NCI-H446 (cell line): ENCODE measurements at regions not wholly inside any gene's neighbourhood (a gene's known extent, or its start where the extent isn't known, plus 50 kb on each side); places are given as distances from the start of the nearest gene placed in this dataset.
"Not testable (repeated sequence)": the region's sequence is repeated elsewhere in the genome, so short reads cannot be mapped to it uniquely, and the experiment has no call there.

Experiments used
- DNase-seq, 2 experiments: peaks; one replicate each; lab custom pipeline; 2025; lab: John Stamatoyannopoulos, UW

- not testable (repeated sequence) for DNase-seq
Observed at GRCh38 chr15:29505535-29505934, 235.9 kb upstream of the NSMCE3 start.

GRCh38 chr15:29490747-29491471, 221.3 kb upstream of the NSMCE3 start:
- no peak for DNase-seq

GRCh38 chr15:29480949-29481348, 211.3 kb upstream of the NSMCE3 start:
- no peak for DNase-seq

GRCh38 chr15:29480278-29480677, 210.7 kb upstream of the NSMCE3 start:
- no peak for DNase-seq

GRCh38 chr15:29477256-29477655, 207.6 kb upstream of the NSMCE3 start:
- no peak for DNase-seq

DNA sequence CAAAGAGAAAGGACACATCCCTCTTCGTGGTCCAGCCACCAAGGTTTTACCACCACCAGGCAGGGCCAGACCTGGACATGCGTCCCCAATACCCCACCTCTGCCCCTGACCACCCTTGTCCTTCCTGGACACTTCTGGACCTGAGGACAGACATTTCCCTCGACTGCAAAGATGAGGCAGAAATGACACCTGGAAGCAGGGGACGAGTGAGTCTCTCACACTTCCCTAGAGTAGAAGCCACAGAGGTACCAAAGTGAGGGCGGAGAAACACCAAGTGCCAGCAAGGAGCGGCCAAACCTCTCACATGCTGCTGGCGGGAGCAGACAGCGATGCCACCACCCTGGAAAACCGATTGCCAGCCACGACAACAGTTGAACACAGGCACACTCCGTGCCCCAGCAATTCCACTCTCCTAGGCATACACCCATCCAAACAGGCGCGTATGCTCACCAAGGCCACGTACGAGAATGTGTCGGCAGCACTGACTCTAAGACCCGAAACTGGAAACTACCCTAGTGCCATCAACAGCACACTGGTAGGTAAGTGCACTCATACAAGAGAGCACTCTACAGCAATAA, 207.0 kb upstream of the NSMCE3 start:
- no peak for DNase-seq

- no peak for DNase-seq
Observed at GRCh38 chr15:29475096-29475495, 205.5 kb upstream of the NSMCE3 start.

- no peak for DNase-seq
Observed at GRCh38 chr15:29473621-29474105, 204.0 kb upstream of the NSMCE3 start.

GRCh38 chr15:29472901-29473445, 203.4 kb upstream of the NSMCE3 start:
- no peak for DNase-seq

- DNase-seq = no peak
Observed at GRCh38 chr15:29471757-29472156, 202.1 kb upstream of the NSMCE3 start.

DNA sequence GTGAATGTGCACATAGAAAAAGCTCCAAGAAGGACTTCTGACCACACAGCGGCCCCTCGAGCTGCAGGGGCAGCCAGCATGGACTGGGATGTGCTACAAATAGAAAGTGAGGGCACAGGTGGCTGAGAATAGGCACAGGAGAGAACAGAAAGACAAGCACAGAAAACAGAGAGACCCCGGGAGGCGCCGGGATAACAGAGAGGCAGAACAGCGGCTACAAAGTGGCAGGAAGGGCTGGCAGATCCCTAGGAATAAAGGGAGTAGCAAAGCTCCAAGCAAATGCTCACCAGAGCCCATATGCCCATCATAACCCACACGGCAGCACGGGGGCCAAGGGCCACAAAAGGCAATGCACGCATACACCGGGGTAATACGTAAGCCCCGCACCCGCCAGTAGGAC, 201.7 kb upstream of the NSMCE3 start:
- no peak for DNase-seq

DNA sequence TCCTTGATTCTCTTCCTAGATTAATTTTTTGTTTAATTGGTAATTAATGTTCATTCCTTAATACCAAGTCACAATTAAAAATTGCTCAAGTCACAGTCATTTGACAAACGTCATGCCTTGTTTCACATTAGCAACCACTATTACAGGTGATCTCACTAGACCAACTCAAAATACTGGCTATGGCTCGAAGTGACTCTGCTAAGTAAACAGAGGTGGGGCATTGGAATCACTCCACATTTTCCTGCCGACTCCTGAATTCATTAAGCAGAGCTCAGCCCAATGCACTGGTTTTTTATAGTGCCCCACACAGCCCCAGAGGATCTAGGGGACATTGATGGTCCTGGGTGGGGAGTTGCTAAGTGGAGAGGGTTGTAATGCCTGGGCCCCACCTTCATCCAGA, 201.2 kb upstream of the NSMCE3 start:
- DNase-seq = no peak

DNA sequence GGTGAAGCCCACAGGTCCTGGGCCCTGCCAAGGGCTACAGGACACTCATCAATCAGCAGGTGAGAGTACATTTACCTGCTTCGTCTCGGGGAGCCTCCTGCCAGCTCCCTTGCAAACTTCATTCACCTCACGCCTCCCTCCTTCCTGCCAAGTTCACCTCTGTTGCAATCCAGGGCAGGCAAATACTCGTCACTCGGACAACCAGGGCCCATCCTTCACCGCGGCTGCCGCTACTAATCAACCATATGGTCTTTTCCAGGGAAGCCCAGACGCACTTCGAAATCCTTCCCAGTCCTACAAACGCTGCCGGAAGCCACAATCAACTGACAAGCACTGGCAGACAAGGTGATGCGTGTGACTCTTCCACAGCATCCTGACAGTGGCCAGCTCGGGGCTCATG, 200.7 kb upstream of the NSMCE3 start:
- no peak for DNase-seq

DNA sequence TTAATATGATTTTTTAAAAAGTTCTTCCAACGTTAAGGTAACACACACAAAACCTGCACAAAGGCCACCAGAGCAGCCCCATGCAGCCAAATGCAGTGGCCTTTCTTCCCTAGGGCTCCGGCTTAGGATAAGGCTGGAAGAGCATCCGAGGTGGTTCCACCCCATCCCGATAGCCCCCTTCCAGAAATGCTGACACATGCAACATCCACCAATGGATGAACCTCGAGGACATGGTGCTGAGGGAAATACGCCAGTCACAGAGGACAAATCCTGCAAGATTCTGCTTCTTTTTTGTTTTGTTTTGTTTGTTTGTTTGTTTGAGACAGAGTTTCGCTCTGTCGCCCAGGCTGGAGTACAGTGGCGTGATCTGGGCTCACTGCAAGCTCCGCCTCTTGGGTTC, 199.3 kb upstream of the NSMCE3 start:
- DNase-seq = no peak

- DNase-seq = no peak
Observed at GRCh38 chr15:29467091-29467490, 197.5 kb upstream of the NSMCE3 start.

DNA sequence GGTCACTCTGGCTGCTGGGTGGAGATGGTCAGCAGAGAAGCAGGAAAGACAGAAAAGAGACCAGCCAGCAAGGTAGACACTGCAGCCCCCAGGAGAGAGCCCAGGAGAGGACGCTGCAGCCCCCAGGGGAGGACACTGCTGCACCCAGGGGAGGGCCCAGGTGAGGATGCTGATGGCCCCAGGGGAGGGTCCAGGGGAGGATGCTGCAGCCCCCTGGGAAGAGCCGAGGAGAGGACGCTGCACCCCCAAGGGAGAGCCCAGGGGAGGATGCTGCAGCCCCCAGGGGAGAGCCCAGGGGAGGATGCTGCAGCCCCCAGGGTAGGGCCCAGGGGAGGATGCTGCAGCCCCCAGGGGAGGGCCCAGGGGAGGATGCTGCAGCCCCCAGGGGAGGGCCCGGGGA, 196.7 kb upstream of the NSMCE3 start:
- no peak for DNase-seq

GRCh38 chr15:29465816-29466215, 196.2 kb upstream of the NSMCE3 start:
- no peak for DNase-seq

- DNase-seq = no peak
Observed at GRCh38 chr15:29465196-29465595, 195.6 kb upstream of the NSMCE3 start.

DNA sequence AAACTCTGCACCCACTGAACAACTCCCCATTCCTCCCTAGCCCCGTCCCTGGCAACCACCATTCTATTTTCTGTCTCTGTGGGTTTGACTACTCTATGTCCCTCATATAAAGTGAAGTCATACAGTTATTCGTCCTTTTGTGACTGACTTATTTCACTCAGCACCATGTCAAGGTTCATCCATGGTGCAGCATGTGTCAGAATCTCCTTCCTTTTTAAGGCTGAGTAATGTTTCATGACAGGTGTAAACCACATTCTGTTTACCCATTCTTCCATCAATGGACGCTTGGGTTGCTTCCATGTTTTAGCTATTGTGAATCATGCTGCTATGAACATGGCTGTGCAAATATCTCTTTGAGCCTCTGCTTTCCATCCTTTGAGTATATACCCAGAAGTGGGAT, 192.3 kb upstream of the NSMCE3 start:
- DNase-seq = no peak

DNA sequence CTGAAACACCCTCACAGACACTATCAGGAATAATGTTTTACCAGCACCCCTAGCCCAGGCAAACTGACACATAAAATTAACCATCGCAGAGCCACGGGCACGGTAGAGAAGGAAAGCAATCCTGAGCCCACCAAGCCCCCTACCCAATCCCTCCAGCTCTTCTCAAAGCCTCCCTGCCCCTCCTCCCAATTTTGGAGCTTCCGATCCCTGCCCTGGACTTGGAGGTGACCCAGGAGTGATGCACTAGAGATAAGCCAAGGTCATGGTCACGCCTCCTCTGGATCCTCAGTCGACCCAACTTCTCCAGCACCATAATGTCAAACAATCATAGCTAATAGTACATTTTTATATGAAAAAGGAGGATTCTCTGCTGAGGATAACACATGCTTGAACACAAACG, 188.7 kb upstream of the NSMCE3 start:
- DNase-seq = no peak

GRCh38 chr15:29457729-29458128, 188.1 kb upstream of the NSMCE3 start:
- DNase-seq = no peak

GRCh38 chr15:29456964-29457363, 187.3 kb upstream of the NSMCE3 start:
- no peak for DNase-seq

- no peak for DNase-seq
Observed at GRCh38 chr15:29456255-29456654, 186.6 kb upstream of the NSMCE3 start.

- DNase-seq = no peak
Observed at GRCh38 chr15:29455530-29455929, 185.9 kb upstream of the NSMCE3 start.
